GM15510 (cell line): ENCODE measurements at regions not wholly inside any gene's neighbourhood (a gene's known extent, or its start where the extent isn't known, plus 50 kb on each side); places are given as distances from the start of the nearest gene placed in this dataset.

Experiments used
- POLR2A ChIP-seq: IDR thresholded peaks from 3 replicates; pipeline ENCODE4 v1.6.1; 2011; ENCODE audit warnings: borderline replicate concordance; ENCODE audit not compliant: insufficient read length; ENCODE audit errors: extremely low read depth

- TF ChIP-seq POLR2A, result no peak
These were observed 695.1 kb downstream of the ZEB2 start for GRCh38 chr2:143824791-143825190.

- TF ChIP-seq POLR2A, result no peak
These were observed 694.7 kb downstream of the ARHGAP15 start for GRCh38 chr2:143823876-143824275.

- no peak for TF ChIP-seq POLR2A
These were observed 694.1 kb downstream of the ARHGAP15 start for GRCh38 chr2:143823296-143823695.

- TF ChIP-seq POLR2A, result no peak
These were observed 693.5 kb downstream of the ARHGAP15 start for GRCh38 chr2:143822736-143823135.

- no peak for TF ChIP-seq POLR2A
These were observed 690.5 kb downstream of the ARHGAP15 start for GRCh38 chr2:143819764-143820163.

- no peak for TF ChIP-seq POLR2A
These were observed 690.0 kb downstream of the ARHGAP15 start for GRCh38 chr2:143819190-143819735.
